Activated CD8-positive, alpha-beta T cell treated with anti-CD3 and anti-CD28 coated beads for 36 hours (primary cell): ENCODE measurements at regions not wholly inside any gene's neighbourhood (a gene's known extent, or its start where the extent isn't known, plus 50 kb on each side); places are given as distances from the start of the nearest gene placed in this dataset.

Experiments used
- ATAC-seq: fragments of 200-7000 bp; cut with Tn5 transposase; one replicate; pipeline ENCODE4 v1.10.0; 2021; ENCODE audit warnings: mild to moderate bottlenecking, moderate library complexity
- CTCF ChIA-PET: fragments of 350-600 bp; sonication (Branson Sonifier 250); formaldehyde crosslinking; loops from one replicate; lab custom pipeline; 2021; ENCODE audit warnings: antibody characterized with exemption; lab: Charles Lee
- POLR2A ChIA-PET: fragments of 350-600 bp; sonication (Branson Sonifier 250); formaldehyde crosslinking; loops from one replicate; lab custom pipeline; 2021; ENCODE audit warnings: antibody characterized with exemption; lab: Charles Lee
- DNase-seq: peaks from one replicate; pipeline ENCODE4 v3.0.0-alpha.2; 2020
- H3K27ac Mint-ChIP-seq: one replicate; pipeline ENCODE4 v1.8.0; 2021; ENCODE audit warnings: mild to moderate bottlenecking, mixed read lengths
- H3K27me3 Mint-ChIP-seq: one replicate; pipeline ENCODE4 v1.8.0; 2021; ENCODE audit warnings: mixed read lengths
- H3K36me3 Mint-ChIP-seq: one replicate; pipeline ENCODE4 v1.8.0; 2021; ENCODE audit warnings: low read depth, mixed read lengths
- H3K4me1 Mint-ChIP-seq: one replicate; pipeline ENCODE4 v1.8.0; 2021; ENCODE audit warnings: low read depth, mixed read lengths
- H3K4me3 Mint-ChIP-seq: one replicate; pipeline ENCODE4 v1.8.0; 2021; ENCODE audit warnings: mild to moderate bottlenecking, moderate library complexity, mixed read lengths
- H3K9me3 Mint-ChIP-seq: one replicate; pipeline ENCODE4 v1.8.0; 2021; ENCODE audit warnings: mixed read lengths
- intact Hi-C: fragments of 100-400 bp; cut with micrococcal nuclease; formaldehyde crosslinking; loops from one replicate; pipeline ENCODE4 v1.10.0; 2022
- TF ChIP-seq, protein P1 (sequence below): fragments of 200-600 bp; IDR thresholded peaks from one replicate; pipeline ENCODE4 v1.8.0; 2022; ENCODE audit warnings: antibody characterized with exemption, mild to moderate bottlenecking

GRCh38 chr6:121600389-121601168 is 165.1 kb downstream of the GJA1 start:
- Mint-ChIP-seq H3K4me1 (no peaks in the 10 kb centered on the region), H3K36me3 (no peaks in the 10 kb centered on the region), H3K9me3 (no peaks in the 10 kb centered on the region), H3K4me3 (no peak overlapping the region), H3K27ac (no peak overlapping the region), H3K27me3 (no peaks in the 10 kb centered on the region)
- CTCF ChIA-PET, result no interaction called here
- DNase-seq, result no peak
- TF ChIP-seq, protein P1, sequence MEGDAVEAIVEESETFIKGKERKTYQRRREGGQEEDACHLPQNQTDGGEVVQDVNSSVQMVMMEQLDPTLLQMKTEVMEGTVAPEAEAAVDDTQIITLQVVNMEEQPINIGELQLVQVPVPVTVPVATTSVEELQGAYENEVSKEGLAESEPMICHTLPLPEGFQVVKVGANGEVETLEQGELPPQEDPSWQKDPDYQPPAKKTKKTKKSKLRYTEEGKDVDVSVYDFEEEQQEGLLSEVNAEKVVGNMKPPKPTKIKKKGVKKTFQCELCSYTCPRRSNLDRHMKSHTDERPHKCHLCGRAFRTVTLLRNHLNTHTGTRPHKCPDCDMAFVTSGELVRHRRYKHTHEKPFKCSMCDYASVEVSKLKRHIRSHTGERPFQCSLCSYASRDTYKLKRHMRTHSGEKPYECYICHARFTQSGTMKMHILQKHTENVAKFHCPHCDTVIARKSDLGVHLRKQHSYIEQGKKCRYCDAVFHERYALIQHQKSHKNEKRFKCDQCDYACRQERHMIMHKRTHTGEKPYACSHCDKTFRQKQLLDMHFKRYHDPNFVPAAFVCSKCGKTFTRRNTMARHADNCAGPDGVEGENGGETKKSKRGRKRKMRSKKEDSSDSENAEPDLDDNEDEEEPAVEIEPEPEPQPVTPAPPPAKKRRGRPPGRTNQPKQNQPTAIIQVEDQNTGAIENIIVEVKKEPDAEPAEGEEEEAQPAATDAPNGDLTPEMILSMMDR, result no peak
- POLR2A ChIA-PET, result no interaction called here
- intact Hi-C loops, result no loop called here
- ATAC-seq, result no peak

- ATAC-seq, result no peak
- no peak for DNase-seq
- Mint-ChIP-seq H3K36me3 (no peaks in the 10 kb centered on the region), H3K4me3 (no peak overlapping the region), H3K9me3 (no peaks in the 10 kb centered on the region), H3K27ac (no peak overlapping the region), H3K4me1 (no peaks in the 10 kb centered on the region), H3K27me3 (no peaks in the 10 kb centered on the region)
- ChIA-PET CTCF (no interaction called here), POLR2A (no interaction called here)
- TF ChIP-seq, protein P1, result no peak
- intact Hi-C loops, result no loop called here
Measured at GRCh38 chr6:121603486-121603885, 168.0 kb downstream of the GJA1 start.

GRCh38 chr6:121607721-121608120 is 172.3 kb downstream of the GJA1 start:
- POLR2A ChIA-PET, result no interaction called here
- H3K9me3 Mint-ChIP-seq, result no peaks in the 10 kb centered on the region
- TF ChIP-seq, protein P1, result no peak
- no peaks in the 10 kb centered on the region for H3K4me1 Mint-ChIP-seq
- no peaks in the 10 kb centered on the region for H3K27me3 Mint-ChIP-seq
- CTCF ChIA-PET, result no interaction called here
- no peaks in the 10 kb centered on the region for H3K36me3 Mint-ChIP-seq
- ATAC-seq (no peak), DNase-seq (no peak)
- no peak overlapping the region for H3K27ac Mint-ChIP-seq
- intact Hi-C loops, result no loop called here
- H3K4me3 Mint-ChIP-seq, result no peak overlapping the region

GRCh38 chr6:121608270-121608669 is 172.8 kb downstream of the GJA1 start:
- Mint-ChIP-seq H3K27ac (no peak overlapping the region), H3K27me3 (no peaks in the 10 kb centered on the region), H3K4me1 (no peaks in the 10 kb centered on the region), H3K4me3 (no peak overlapping the region), H3K36me3 (no peaks in the 10 kb centered on the region), H3K9me3 (no peaks in the 10 kb centered on the region)
- DNase-seq (no peak), ATAC-seq (no peak)
- ChIA-PET POLR2A (no interaction called here), CTCF (no interaction called here)
- TF ChIP-seq, protein P1, result no peak
- intact Hi-C loops, result no loop called here

- CTCF ChIA-PET, result no interaction called here
- no peak for ATAC-seq
- TF ChIP-seq, protein P1, result no peak
- intact Hi-C loops, result no loop called here
- H3K36me3 Mint-ChIP-seq, result no peaks in the 10 kb centered on the region
- H3K4me1 Mint-ChIP-seq, result no peaks in the 10 kb centered on the region
- no peak overlapping the region for H3K27ac Mint-ChIP-seq
- no peaks in the 10 kb centered on the region for H3K9me3 Mint-ChIP-seq
- H3K4me3 Mint-ChIP-seq, result no peak overlapping the region
- no peaks in the 10 kb centered on the region for H3K27me3 Mint-ChIP-seq
- POLR2A ChIA-PET, result no interaction called here
- DNase-seq, result no peak
Measured at GRCh38 chr6:121609281-121609680, 173.8 kb downstream of the GJA1 start.
